ENCODE measurements at regions not wholly inside any gene's neighbourhood (a gene's known extent, or its start where the extent isn't known, plus 50 kb on each side); places are given as distances from the start of the nearest gene placed in this dataset.

GRCh38 chr2:239579524-239580198 lies 178.8 kb upstream of the HDAC4 start:
- TF ChIP-seq NR2C2 (IDR thresholded peaks at IDR 0.05; ENCODE audit: borderline replicate concordance, control insufficient read depth, insufficient read length, low read depth) (no peak), BHLHE40 (IDR thresholded peaks at IDR 0.05; ENCODE audit: borderline replicate concordance in 1 of 2, low read depth in 2 of 2, low read length in 1 of 2) (no peak), SIN3A (IDR thresholded peaks at IDR 0.05; ENCODE audit: low read depth, low read length) (no peak), MAX (IDR thresholded peaks at IDR 0.05; ENCODE audit: low read depth, low read length) (no peak), CTCF (IDR thresholded peaks at IDR 0.05 in 2 of 3, conservative IDR thresholded peaks at IDR 0.05 in 1 of 3; ENCODE audit: control insufficient read depth in 2 of 3, extremely low read depth in 1 of 3, insufficient read depth in 1 of 3, low read depth in 3 of 3, low read length in 3 of 3) (no peak), EP300 (IDR thresholded peaks at IDR 0.05; ENCODE audit: borderline replicate concordance in 1 of 2, control insufficient read depth in 1 of 2, low read depth in 2 of 2, low read length in 2 of 2) (no peak), USF2 (IDR thresholded peaks at IDR 0.05; ENCODE audit: borderline replicate concordance, low read depth, low read length) (no peak), MYC (IDR thresholded peaks at IDR 0.05; ENCODE audit: insufficient read depth, insufficient read length, insufficient replicate concordance, low read length, severe bottlenecking) (no peak), SMARCA5 (IDR thresholded peaks at IDR 0.05) (no peak), POLR2A (IDR thresholded peaks at IDR 0.05; ENCODE audit: low read depth, low read length) (no peak), REST (IDR thresholded peaks at IDR 0.05; ENCODE audit: low read depth, low read length) (no peak), KDM1A (IDR thresholded peaks at IDR 0.05; ENCODE audit: borderline replicate concordance) (no peak), EZH2 (IDR thresholded peaks at IDR 0.05; ENCODE audit: borderline replicate concordance, control insufficient read depth, low read depth, low read length) (no peak)

Measured in GM12878 (cell line).